ENCODE measurements at regions not wholly inside any gene's neighbourhood (a gene's known extent, or its start where the extent isn't known, plus 50 kb on each side); places are given as distances from the start of the nearest gene placed in this dataset.
"Not testable (repeated sequence)": the region's sequence is repeated elsewhere in the genome, so short reads cannot be mapped to it uniquely, and the experiment has no call there.

GRCh38 chr14:84937016-84937415 is 592.9 kb upstream of the FLRT2 start:
- 3% methylated on average over 2 of the region's 2 CpGs for WGBS (ENCODE audit: missing lambda C conversion rate)
- CTCF ChIA-PET: no interaction called here
- Histone ChIP-seq H3K9me3 (no peaks in the 10 kb centered on the region), H3K27ac (no peak overlapping the region), H3K4me2 (no peak overlapping the region), H3K4me1 (no peaks in the 10 kb centered on the region), H3K4me3 (no peak overlapping the region)
- ATAC-seq: no peak
- no peak for FAIRE-seq
- no peak for TF ChIP-seq EP300 (IDR thresholded peaks at IDR 0.05)
- TF ChIP-seq HMGXB4 (CRISPR knock-in tag; IDR thresholded peaks at IDR 0.05; ENCODE audit: borderline replicate concordance): no peak
- TF ChIP-seq MAFK (IDR thresholded peaks at IDR 0.05; ENCODE audit: partially characterized antibody): no peak
- no peak for TF ChIP-seq GATA3 (IDR thresholded peaks at IDR 0.05; ENCODE audit: borderline replicate concordance)
- no peak for TF ChIP-seq ZFP36 (IDR thresholded peaks at IDR 0.05; ENCODE audit: borderline replicate concordance, partially characterized antibody)
- no peak for TF ChIP-seq CBX2 (IDR thresholded peaks at IDR 0.05; ENCODE audit: borderline replicate concordance, low read depth)
- TF ChIP-seq HOXB13 (CRISPR knock-in tag; IDR thresholded peaks at IDR 0.05; ENCODE audit: low read depth): no peak
- no peak for TF ChIP-seq RAD21 (conservative IDR thresholded peaks at IDR 0.05 in 1 of 2, IDR thresholded peaks at IDR 0.05 in 1 of 2)
- TF ChIP-seq HDAC2 (IDR thresholded peaks at IDR 0.05): no peak
- no peak for DNase-seq (ENCODE audit: low read depth in 1 of 2, low spot score in 1 of 2)
- POLR2A ChIA-PET: no interaction called here

GRCh38 chr14:84937449-84937848 is 592.5 kb upstream of the FLRT2 start:
- WGBS (ENCODE audit: missing lambda C conversion rate): 75% methylated on average over 2 of the region's 2 CpGs
- no peak overlapping the region for H3K4me2 ChIP-seq
- no peak overlapping the region for H3K4me3 ChIP-seq
- no peak for DNase-seq (ENCODE audit: low read depth in 1 of 2, low spot score in 1 of 2)
- no peaks in the 10 kb centered on the region for H3K4me1 ChIP-seq
- FAIRE-seq: no peak
- no peak overlapping the region for H3K27ac ChIP-seq
- ChIA-PET CTCF (no interaction called here), POLR2A (no interaction called here)
- TF ChIP-seq PBX3 (IDR thresholded peaks at IDR 0.05) (no peak), MYC (IDR thresholded peaks at IDR 0.05; ENCODE audit: borderline replicate concordance, low read length) (no peak), PHF8 (IDR thresholded peaks at IDR 0.05; ENCODE audit: borderline replicate concordance, low read depth) (no peak), RNF2 (IDR thresholded peaks at IDR 0.05; ENCODE audit: borderline replicate concordance, low read depth) (no peak), HEYL (CRISPR knock-in tag; IDR thresholded peaks at IDR 0.05) (no peak), CTCF (IDR thresholded peaks at IDR 0.05) (no peak), BHLHE40 (IDR thresholded peaks at IDR 0.05; ENCODE audit: low read depth, low read length) (no peak), HOXB13 (CRISPR knock-in tag; IDR thresholded peaks at IDR 0.05; ENCODE audit: low read depth) (no peak), CBX2 (IDR thresholded peaks at IDR 0.05; ENCODE audit: borderline replicate concordance, low read depth) (no peak), USF2 (IDR thresholded peaks at IDR 0.05) (no peak), EHMT2 (IDR thresholded peaks at IDR 0.05; ENCODE audit: low read depth) (no peak), ATOH8 (CRISPR knock-in tag; IDR thresholded peaks at IDR 0.05; ENCODE audit: low read depth) (no peak), FOXS1 (CRISPR knock-in tag; IDR thresholded peaks at IDR 0.05) (no peak)
- no peaks in the 10 kb centered on the region for H3K9me3 ChIP-seq
- ATAC-seq: no peak

- CTCF ChIA-PET; H3K27ac ChIP-seq; H3K9me3 ChIP-seq; POLR2A ChIA-PET; H3K4me1 ChIP-seq; FAIRE-seq; H3K4me2 ChIP-seq; ATAC-seq; DNase-seq (ENCODE audit: low read depth in 1 of 2, low spot score in 1 of 2); H3K4me3 ChIP-seq: not testable (repeated sequence)
- WGBS (ENCODE audit: missing lambda C conversion rate): 14% methylated on average over 6 of the region's 6 CpGs
Observed at GRCh38 chr14:84944901-84945300, 585.0 kb upstream of the FLRT2 start.
